ENCODE measurements at regions not wholly inside any gene's neighbourhood (a gene's known extent, or its start where the extent isn't known, plus 50 kb on each side); places are given as distances from the start of the nearest gene placed in this dataset.
"Not testable (repeated sequence)": the region's sequence is repeated elsewhere in the genome, so short reads cannot be mapped to it uniquely, and the experiment has no call there.

DNA sequence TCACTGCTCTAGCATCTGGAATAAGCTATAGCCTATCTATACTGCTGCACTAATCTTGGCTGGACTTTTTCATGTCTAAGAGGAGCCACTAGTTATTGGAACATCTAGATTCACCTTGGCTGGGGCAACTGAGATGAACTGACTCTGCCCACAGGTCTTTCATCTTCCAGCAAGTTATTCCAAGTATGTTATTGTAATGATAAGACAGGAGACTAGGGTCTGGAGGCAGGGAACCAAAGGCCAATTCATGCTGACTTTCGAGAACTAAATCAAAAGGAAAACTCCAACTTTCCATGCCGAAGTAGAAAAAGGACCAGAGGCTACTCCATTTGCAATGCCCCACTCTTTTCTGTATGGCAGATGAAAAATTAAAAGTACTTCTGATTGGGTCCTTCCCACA is 1243.0 kb upstream of the RAG2 start:
- no peaks in the 10 kb centered on the region for H3K36me3 ChIP-seq
- H3K27ac ChIP-seq, result no peak overlapping the region
- TF ChIP-seq, protein P1, sequence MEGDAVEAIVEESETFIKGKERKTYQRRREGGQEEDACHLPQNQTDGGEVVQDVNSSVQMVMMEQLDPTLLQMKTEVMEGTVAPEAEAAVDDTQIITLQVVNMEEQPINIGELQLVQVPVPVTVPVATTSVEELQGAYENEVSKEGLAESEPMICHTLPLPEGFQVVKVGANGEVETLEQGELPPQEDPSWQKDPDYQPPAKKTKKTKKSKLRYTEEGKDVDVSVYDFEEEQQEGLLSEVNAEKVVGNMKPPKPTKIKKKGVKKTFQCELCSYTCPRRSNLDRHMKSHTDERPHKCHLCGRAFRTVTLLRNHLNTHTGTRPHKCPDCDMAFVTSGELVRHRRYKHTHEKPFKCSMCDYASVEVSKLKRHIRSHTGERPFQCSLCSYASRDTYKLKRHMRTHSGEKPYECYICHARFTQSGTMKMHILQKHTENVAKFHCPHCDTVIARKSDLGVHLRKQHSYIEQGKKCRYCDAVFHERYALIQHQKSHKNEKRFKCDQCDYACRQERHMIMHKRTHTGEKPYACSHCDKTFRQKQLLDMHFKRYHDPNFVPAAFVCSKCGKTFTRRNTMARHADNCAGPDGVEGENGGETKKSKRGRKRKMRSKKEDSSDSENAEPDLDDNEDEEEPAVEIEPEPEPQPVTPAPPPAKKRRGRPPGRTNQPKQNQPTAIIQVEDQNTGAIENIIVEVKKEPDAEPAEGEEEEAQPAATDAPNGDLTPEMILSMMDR (IDR thresholded peaks at IDR 0.05; ENCODE audit: low read depth, low read length), result no peak
- no peaks in the 10 kb centered on the region for H3K9me3 ChIP-seq (ENCODE audit: severe bottlenecking)
- no peak overlapping the region for H3K4me3 ChIP-seq (ENCODE audit: low read depth, low read length)
- H3K27me3 ChIP-seq (ENCODE audit: insufficient read depth, low read depth, severe bottlenecking), result no peaks in the 10 kb centered on the region
- no peak for DNase-seq

- H3K9me3 ChIP-seq (ENCODE audit: severe bottlenecking); H3K36me3 ChIP-seq; H3K4me3 ChIP-seq (ENCODE audit: low read depth, low read length); H3K27me3 ChIP-seq (ENCODE audit: insufficient read depth, low read depth, severe bottlenecking); DNase-seq; H3K27ac ChIP-seq: not testable (repeated sequence)
Observed at GRCh38 chr11:37840345-37840744, 1242.3 kb upstream of the RAG2 start.

- Histone ChIP-seq H3K9me3 (ENCODE audit: severe bottlenecking) (no peaks in the 10 kb centered on the region), H3K27me3 (ENCODE audit: insufficient read depth, low read depth, severe bottlenecking) (no peaks in the 10 kb centered on the region), H3K36me3 (no peaks in the 10 kb centered on the region), H3K4me3 (ENCODE audit: low read depth, low read length) (no peak overlapping the region), H3K27ac (no peak overlapping the region)
- DNase-seq, result no peak
- TF ChIP-seq, protein P1 (IDR thresholded peaks at IDR 0.05; ENCODE audit: low read depth, low read length), result no peak
Observed at GRCh38 chr11:37830529-37830928, 1232.5 kb upstream of the RAG2 start.

DNA sequence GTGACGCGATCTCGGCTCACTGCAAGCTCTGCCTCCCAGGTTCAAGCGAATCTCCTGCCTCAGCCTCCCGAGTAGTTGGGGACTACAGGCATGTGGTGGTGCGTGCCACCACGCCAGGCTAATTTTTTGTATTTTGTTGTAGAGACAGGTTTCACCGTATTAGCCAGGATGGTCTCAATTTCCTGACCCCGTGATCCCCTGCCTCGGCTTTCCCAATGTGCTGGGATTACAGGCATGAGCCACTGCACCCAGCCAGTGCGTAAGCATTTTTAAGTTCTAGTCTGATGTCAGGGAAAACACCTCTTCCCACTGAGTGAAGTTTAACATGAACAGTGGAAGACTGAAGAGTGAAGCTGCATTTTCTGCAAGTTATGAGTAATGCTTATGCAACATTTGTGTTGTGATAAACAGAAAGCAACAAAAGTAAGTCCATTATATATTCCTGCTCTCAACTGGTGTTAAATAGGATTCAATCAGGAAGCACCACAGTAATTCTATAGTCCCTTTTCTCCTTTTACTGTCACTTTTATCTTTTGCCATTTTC is 1219.8 kb upstream of the RAG2 start:
- no peaks in the 10 kb centered on the region for H3K9me3 ChIP-seq (ENCODE audit: severe bottlenecking)
- no peak for DNase-seq
- TF ChIP-seq, protein P1 (IDR thresholded peaks at IDR 0.05; ENCODE audit: low read depth, low read length), result no peak
- H3K27me3 ChIP-seq (ENCODE audit: insufficient read depth, low read depth, severe bottlenecking), result no peaks in the 10 kb centered on the region
- no peak overlapping the region for H3K27ac ChIP-seq
- no peak overlapping the region for H3K4me3 ChIP-seq (ENCODE audit: low read depth, low read length)
- H3K36me3 ChIP-seq, result no peaks in the 10 kb centered on the region

DNA sequence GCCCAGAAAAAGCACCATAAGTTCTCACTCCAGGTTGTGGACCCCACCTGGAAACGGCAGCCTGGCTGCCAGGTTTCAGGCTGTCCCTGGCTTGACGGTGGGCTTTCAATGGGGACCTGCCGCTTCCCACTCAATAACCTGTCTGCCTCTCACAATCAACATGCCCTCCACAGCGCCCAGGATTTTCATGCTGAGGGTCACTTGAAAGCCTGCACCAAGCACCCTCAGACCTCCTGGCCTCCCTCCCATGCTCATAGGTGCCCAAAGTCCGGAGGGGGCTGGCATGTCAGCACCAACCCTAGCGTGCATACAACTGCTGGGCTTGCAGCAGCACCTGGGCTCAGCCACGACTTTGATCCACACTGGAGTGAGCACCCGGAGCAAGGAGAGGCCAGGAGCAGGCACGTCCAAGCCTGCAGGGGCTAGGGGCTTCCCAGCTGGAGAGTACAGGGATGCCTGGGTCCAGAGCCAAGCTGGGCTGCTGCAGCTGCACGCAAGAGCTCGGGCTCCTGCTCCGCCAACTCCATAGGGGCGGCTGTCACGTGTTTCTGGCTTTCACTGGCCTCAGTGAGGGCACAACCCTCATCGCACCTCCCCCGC is 1214.3 kb upstream of the RAG2 start:
- TF ChIP-seq, protein P1 (IDR thresholded peaks at IDR 0.05; ENCODE audit: low read depth, low read length), result no peak
- H3K4me3 ChIP-seq (ENCODE audit: low read depth, low read length), result no peak overlapping the region
- H3K9me3 ChIP-seq (ENCODE audit: severe bottlenecking), result no peaks in the 10 kb centered on the region
- no peaks in the 10 kb centered on the region for H3K36me3 ChIP-seq
- no peaks in the 10 kb centered on the region for H3K27me3 ChIP-seq (ENCODE audit: insufficient read depth, low read depth, severe bottlenecking)
- no peak overlapping the region for H3K27ac ChIP-seq
- DNase-seq, result no peak

GRCh38 chr11:37811349-37811748 is 1213.3 kb upstream of the RAG2 start:
- no peaks in the 10 kb centered on the region for H3K9me3 ChIP-seq (ENCODE audit: severe bottlenecking)
- no peak overlapping the region for H3K4me3 ChIP-seq (ENCODE audit: low read depth, low read length)
- no peaks in the 10 kb centered on the region for H3K27me3 ChIP-seq (ENCODE audit: insufficient read depth, low read depth, severe bottlenecking)
- H3K36me3 ChIP-seq, result no peaks in the 10 kb centered on the region
- H3K27ac ChIP-seq, result no peak overlapping the region
- TF ChIP-seq, protein P1 (IDR thresholded peaks at IDR 0.05; ENCODE audit: low read depth, low read length), result no peak
- DNase-seq, result no peak
